Heart left ventricle (tissue), 16 donors: ENCODE measurements at regions not wholly inside any gene's neighbourhood (a gene's known extent, or its start where the extent isn't known, plus 50 kb on each side); places are given as distances from the start of the nearest gene placed in this dataset.
A peak's percentile ranks its signal among the peaks of the same experiment; 100 is the strongest.

Experiments used
- ATAC-seq, 4 donors: fragments of 200-7000 bp; cut with Tn5 transposase; one replicate each; pipeline ENCODE4 v1.9.1; 2020 to 2022; ENCODE audit warnings: moderate library complexity in 4 of 4, mild to moderate bottlenecking in 3 of 4, moderate number of reproducible peaks in 1 of 4
- DNase-seq, 5 donors: peaks; one replicate each; pipeline ENCODE4 v3.0.0-alpha.2; 2020
- H3K27ac ChIP-seq, 12 donors: fragments of 200-600 bp; sonication (generic) in 4 of 12; one replicate each; pipeline versions ENCODE4 v1.5.0 to v1.8.0; 2016 to 2022; ENCODE audit warnings: mild to moderate bottlenecking in 2 of 12
- H3K27me3 ChIP-seq, 9 donors: fragments of 200-600 bp; sonication (generic) in 2 of 9; one replicate each; pipeline versions ENCODE4 v1.5.1 to v1.8.0; 2016 to 2022; ENCODE audit warnings: mild to moderate bottlenecking in 3 of 9
- H3K36me3 ChIP-seq, 9 donors: fragments of 200-600 bp; sonication (generic) in 2 of 9; one replicate each; pipeline versions ENCODE4 v1.5.0 to v1.8.0; 2018 to 2022; ENCODE audit warnings: mild to moderate bottlenecking in 2 of 9
- H3K4me1 ChIP-seq, 12 donors: fragments of 200-600 bp; sonication (generic) in 4 of 12; one replicate each; pipeline versions ENCODE4 v1.5.0 to v1.8.0; 2016 to 2022; ENCODE audit warnings: mild to moderate bottlenecking in 3 of 12
- H3K4me3 ChIP-seq, 12 donors: fragments of 200-600 bp; sonication (generic) in 4 of 12; one replicate each; pipeline versions ENCODE4 v1.5.0 to v1.8.0; 2017 to 2022; ENCODE audit warnings: mild to moderate bottlenecking in 9 of 12, moderate library complexity in 4 of 12
- H3K9me3 ChIP-seq, 12 donors: fragments of 200-600 bp; sonication (generic) in 4 of 12; one replicate each; pipeline versions ENCODE4 v1.5.0 to v1.8.0; 2016 to 2022; ENCODE audit warnings: mild to moderate bottlenecking in 1 of 12
- POLR2A ChIP-seq, 2 donors: fragments of 450-650 bp; IDR thresholded peaks; one replicate each; pipeline ENCODE4 v1.6.1; 2017; ENCODE audit warnings: antibody characterized with exemption in 2 of 2, mild to moderate bottlenecking in 2 of 2, moderate library complexity in 2 of 2
- WGBS, 4 donors: extraction: QIAGEN DNeasy Blood & Tissue Kit in 2 of 4; methylation state at CpG; one replicate each; pipeline versions ENCODE4 v1.1.5 to v1.1.7; 2013 to 2018; 5-methylcytosine and 5-hydroxymethylcytosine counted together
- intact Hi-C, 10 donors: fragments of 100-400 bp; cut with DNase I; formaldehyde crosslinking; loops; one replicate each; pipeline versions ENCODE4 v1.11.1 to v1.14.2; 2022
- TF ChIP-seq, protein P1 (sequence below), 12 donors: fragments of 200-600 bp; sonication (generic) in 4 of 12; IDR thresholded peaks; one replicate each; pipeline versions ENCODE4 v1.5.0 to v1.8.0; 2018 to 2022; ENCODE audit warnings: antibody characterized with exemption in 12 of 12, mild to moderate bottlenecking in 5 of 12
- donor health status: ischemic (EF 13 %, LVEDD 7.1; RV severe dilation, severe dysfunction).
- donor health status: healthy with polysubstance abuse.
- donor health status: DM: no; HTN: yes; CAD: no.
- donor health status: DM: no; HTN: no; CAD: no.
- donor health status: ischemic (EF 25% LVEDD 6.9; RV normal size, moderate dysfunction).
- donor health status: ischemic (EF 25% LVEDD 5.7; RV mildly dilated, moderate dysfunction).
- donor health status: healthy.
- donor health status: DM: yes; HTN: yes; CAD: no.
- donor health status: ischemic (EF 35%, LVEDD 5.7; RV mildly dilated, moderate dysfunction).
- donor health status: nonischemic (EF 11% LVEDD 7.7; RV severe dilation, severe dysfunction).
- donor health status: DM: yes; HTN: yes; CAD: no.
- donor health status: PGD.
- donor health status: ischemic (EF 29% LVEDD 5.4; RV normal size, mild dysfunction).
- donor health status: nonischemic (EF 23%, LVEDD 6.1; RV moderate dilation, normal function).

GRCh38 chr14:101029668-101030290 is 126.3 kb upstream of the RTL1 start:
- Histone ChIP-seq H3K4me1 (no peaks in the 10 kb centered on the region), H3K27ac (no peak overlapping the region), H3K9me3 (no peaks in the 10 kb centered on the region), H3K36me3 (no peaks in the 10 kb centered on the region), H3K4me3 (no peak overlapping the region), H3K27me3 (no peaks in the 10 kb centered on the region)
- ATAC-seq = no peak
- intact Hi-C loops = no loop called here
- peak in 1 of 5 donors; percentile 53 for DNase-seq
- WGBS, 4 donors = 85 to 92% (median 86%) methylated on average over 20 to 25 of the region's 25 CpGs
- TF ChIP-seq POLR2A (IDR thresholded peaks at IDR 0.05) = no peak
- TF ChIP-seq, protein P1, sequence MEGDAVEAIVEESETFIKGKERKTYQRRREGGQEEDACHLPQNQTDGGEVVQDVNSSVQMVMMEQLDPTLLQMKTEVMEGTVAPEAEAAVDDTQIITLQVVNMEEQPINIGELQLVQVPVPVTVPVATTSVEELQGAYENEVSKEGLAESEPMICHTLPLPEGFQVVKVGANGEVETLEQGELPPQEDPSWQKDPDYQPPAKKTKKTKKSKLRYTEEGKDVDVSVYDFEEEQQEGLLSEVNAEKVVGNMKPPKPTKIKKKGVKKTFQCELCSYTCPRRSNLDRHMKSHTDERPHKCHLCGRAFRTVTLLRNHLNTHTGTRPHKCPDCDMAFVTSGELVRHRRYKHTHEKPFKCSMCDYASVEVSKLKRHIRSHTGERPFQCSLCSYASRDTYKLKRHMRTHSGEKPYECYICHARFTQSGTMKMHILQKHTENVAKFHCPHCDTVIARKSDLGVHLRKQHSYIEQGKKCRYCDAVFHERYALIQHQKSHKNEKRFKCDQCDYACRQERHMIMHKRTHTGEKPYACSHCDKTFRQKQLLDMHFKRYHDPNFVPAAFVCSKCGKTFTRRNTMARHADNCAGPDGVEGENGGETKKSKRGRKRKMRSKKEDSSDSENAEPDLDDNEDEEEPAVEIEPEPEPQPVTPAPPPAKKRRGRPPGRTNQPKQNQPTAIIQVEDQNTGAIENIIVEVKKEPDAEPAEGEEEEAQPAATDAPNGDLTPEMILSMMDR (IDR thresholded peaks at IDR 0.05) = no peak

GRCh38 chr14:101030586-101030985 is 127.1 kb upstream of the RTL1 start:
- no peak overlapping the region for H3K27ac ChIP-seq
- intact Hi-C loops = no loop called here
- no peaks in the 10 kb centered on the region for H3K4me1 ChIP-seq
- DNase-seq (peak in 2 of 5 donors; percentile 12 to 30), ATAC-seq (no peak)
- 88 to 90% (median 90%) methylated on average over 13 to 14 of the region's 14 CpGs for WGBS, 4 donors
- no peaks in the 10 kb centered on the region for H3K9me3 ChIP-seq
- no peaks in the 10 kb centered on the region for H3K36me3 ChIP-seq
- TF ChIP-seq, protein P1 (IDR thresholded peaks at IDR 0.05) = no peak
- no peak for TF ChIP-seq POLR2A (IDR thresholded peaks at IDR 0.05)
- no peaks in the 10 kb centered on the region for H3K27me3 ChIP-seq
- H3K4me3 ChIP-seq = no peak overlapping the region

- Histone ChIP-seq H3K4me1 (no peaks in the 10 kb centered on the region), H3K36me3 (no peaks in the 10 kb centered on the region), H3K9me3 (no peaks in the 10 kb centered on the region), H3K27me3 (peaks cover 0 to 5% (median 0%) of the 10 kb centered on the region in 9 donors), H3K4me3 (no peak overlapping the region), H3K27ac (no peak overlapping the region)
- 88 to 91% (median 91%) methylated on average over 14 of the region's 14 CpGs for WGBS, 4 donors
- ATAC-seq = no peak
- intact Hi-C loops = no loop called here
- TF ChIP-seq, protein P1 (IDR thresholded peaks at IDR 0.05) = no peak
- TF ChIP-seq POLR2A (IDR thresholded peaks at IDR 0.05) = no peak
- DNase-seq = peak in 1 of 5 donors; percentile 16
These were observed 127.7 kb upstream of the RTL1 start for GRCh38 chr14:101031186-101031585.

- intact Hi-C loops = no loop called here
- Histone ChIP-seq H3K4me3 (no peak overlapping the region), H3K36me3 (no peaks in the 10 kb centered on the region), H3K4me1 (no peaks in the 10 kb centered on the region), H3K9me3 (no peaks in the 10 kb centered on the region), H3K27me3 (peaks cover 0 to 5% (median 0%) of the 10 kb centered on the region in 9 donors), H3K27ac (no peak overlapping the region)
- TF ChIP-seq POLR2A (IDR thresholded peaks at IDR 0.05) = no peak
- TF ChIP-seq, protein P1 (IDR thresholded peaks at IDR 0.05) = no peak
- peak in 1 of 5 donors; percentile 25 for DNase-seq
- ATAC-seq = no peak
- 85 to 90% (median 87%) methylated on average over 17 of the region's 17 CpGs for WGBS, 4 donors
These were observed 128.2 kb upstream of the RTL1 start for GRCh38 chr14:101031721-101032120.
